DMS53 treated with DMSO at 0.1 percent for 48 hours (cell line): ENCODE measurements at regions not wholly inside any gene's neighbourhood (a gene's known extent, or its start where the extent isn't known, plus 50 kb on each side); places are given as distances from the start of the nearest gene placed in this dataset.

Experiments
- DNase-seq: peaks from one replicate; lab custom pipeline; 2025; ENCODE audit not compliant: unreplicated experiment; lab: John Stamatoyannopoulos, UW

DNA sequence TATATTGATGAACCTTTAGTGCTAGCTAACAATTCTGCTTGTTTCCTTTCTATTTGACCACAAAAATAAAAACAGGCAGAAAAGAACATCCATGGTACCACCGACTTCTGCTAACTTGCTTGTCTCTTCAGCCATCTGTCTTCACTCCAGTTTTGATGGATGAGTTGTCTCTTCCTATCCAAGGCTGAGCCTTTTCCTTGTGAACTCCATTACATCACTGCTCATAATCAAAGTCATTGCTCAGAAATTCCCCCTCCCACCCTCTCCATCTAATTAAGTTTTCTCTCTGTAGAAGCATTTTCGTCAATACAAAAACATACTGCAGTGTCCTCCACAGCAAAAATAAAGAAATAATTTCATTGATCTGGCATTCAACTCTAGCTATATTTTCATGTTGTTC is 184.4 kb downstream of the SPCS3 start:
- no peak for DNase-seq

DNA sequence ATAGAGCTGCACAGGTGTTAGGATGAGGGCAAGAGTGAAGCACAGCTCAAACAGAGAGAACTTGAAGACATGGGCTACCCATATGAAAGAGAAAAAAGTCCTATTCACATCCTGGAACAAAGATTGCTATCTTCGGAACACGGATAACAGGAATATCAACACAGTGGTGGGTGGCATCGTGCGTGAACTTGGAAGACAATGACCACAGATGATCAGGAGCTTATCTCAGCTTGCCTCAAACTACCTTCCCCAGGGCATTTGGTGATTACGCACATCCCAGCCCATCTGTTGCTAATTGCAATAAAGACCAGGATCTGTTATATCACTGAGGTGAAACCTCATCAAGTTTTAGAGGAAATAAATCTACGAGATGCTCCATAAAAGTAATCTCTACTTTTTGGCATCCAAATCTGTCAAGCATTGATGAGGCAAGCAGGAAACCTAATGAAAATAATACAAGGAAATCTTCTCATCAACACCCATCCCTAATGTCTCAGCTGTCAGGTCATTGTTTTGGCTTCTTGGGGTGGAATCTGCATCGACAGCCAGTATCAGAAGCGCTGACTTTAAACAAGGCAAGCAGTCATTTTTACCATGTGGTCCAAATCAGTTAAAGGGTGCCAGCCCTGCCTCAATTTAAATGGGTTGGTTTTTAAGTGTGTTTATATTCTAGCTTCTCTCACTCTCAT is 188.2 kb downstream of the SPCS3 start:
- DNase-seq, result no peak

DNA sequence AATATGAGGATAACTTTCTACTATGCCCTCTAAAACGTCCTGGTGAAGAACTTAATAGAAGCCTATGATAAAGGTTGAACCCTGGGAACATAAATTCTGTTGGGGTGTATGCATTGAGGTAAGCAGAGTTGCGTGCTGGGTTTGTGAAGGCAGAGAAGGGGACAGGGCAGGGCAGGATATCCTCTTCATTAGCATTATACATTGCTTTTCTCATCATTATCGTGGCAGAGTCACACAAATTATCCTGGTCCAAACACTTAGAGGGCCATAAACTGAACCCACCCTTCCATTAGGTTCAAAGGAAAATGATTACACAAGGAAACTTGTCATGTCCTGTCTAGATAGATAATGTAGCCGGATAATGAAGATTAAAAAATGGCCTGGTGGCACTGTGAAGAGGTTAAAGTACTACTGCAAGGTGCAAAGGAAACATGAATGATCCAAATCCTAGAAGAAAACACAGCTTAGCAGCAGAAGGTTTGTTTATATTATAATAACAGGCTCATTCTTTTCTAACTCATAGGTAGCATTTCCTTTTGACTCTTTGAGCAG is 189.1 kb downstream of the SPCS3 start:
- DNase-seq, result no peak

DNA sequence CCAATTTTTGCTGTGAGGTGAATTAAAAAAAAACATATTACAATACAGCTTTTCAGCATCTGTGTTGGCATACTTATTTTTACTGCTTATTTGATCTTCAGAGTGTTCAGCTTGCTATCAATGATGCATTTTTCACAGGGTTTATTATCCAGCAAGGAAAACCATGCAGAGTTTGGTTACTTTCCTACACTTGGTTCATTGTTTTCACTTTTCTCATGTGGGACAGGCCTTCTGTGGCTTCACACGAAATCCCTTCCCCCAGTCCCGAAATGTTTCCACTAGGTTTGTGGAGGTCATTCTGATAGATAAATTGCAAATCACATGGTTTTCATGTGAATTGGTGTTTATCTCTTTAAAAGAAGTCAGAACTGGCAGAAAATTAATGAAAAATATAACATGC is 205.8 kb downstream of the SPCS3 start:
- DNase-seq, result no peak

- DNase-seq, result no peak
Observed at GRCh38 chr4:176526704-176527103, 206.9 kb downstream of the SPCS3 start.

GRCh38 chr4:176529574-176529973 is 209.8 kb downstream of the SPCS3 start:
- DNase-seq, result no peak

- no peak for DNase-seq
Observed at GRCh38 chr4:176533159-176533558, 213.4 kb downstream of the SPCS3 start.

DNA sequence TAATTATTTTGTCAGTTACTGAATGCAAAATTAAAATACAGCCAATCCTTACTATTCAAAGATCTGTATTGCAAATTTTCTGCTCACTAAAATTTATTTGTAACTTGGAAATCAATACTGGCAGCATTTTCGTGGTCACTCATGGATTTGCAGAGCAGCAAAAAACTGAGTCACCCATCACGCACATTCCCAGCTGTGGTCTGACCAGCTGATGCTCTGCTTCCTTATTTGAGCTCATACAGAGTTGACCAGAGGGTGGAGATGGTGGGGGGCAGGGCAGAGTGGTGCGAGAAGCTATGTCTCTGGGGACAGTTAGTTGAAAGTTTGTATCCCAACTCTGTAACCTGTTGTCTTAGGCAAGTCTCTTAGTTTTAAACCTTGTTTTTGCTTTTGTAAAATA is 214.8 kb downstream of the SPCS3 start:
- no peak for DNase-seq

- DNase-seq, result no peak
Observed at GRCh38 chr4:176538217-176538925, 218.6 kb downstream of the SPCS3 start.

- DNase-seq, result no peak
Observed at GRCh38 chr4:176539091-176539784, 219.5 kb downstream of the SPCS3 start.

DNA sequence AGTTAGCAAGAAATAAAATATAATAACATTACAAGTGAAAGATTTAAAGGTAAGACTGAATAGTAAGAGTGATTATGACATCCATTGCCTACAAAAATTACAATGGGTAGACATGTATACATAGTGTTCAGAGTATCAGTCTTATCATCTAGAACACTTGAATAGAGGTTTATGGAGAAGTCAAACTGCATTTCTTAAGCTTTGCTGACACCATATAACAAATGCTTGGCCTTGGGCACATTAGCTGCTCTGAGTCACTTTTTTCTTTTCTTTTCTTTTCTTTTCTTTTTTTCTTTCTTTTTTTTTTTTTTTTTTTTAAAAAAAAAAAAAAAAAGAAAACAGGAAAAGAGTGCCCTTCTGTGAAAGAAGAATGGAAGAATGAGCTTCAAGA is 220.0 kb downstream of the SPCS3 start:
- no peak for DNase-seq

- DNase-seq, result no peak
Observed at GRCh38 chr4:176540814-176541213, 221.0 kb downstream of the SPCS3 start.

- DNase-seq, result no peak
Observed at GRCh38 chr4:176545872-176546271, 226.1 kb downstream of the SPCS3 start.

DNA sequence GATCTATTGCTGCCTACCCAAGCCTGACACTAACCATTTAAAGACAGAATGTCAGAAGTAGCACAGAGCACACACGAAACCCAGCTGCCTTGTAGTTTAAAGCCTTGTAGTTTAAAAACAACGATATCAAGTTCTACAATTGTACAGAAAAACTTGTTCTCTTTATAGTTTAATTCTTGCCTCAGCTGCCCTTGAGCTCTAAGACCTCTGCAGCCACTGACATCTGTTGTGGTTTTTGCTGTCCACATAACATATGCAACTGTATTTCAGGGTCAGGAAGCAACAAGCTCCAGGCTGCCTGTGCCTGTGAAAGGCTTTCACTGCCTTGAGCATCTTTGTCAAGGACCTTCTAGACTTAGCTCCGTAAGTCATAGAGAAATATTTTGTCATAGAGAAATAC is 227.2 kb downstream of the SPCS3 start:
- DNase-seq, result no peak

DNA sequence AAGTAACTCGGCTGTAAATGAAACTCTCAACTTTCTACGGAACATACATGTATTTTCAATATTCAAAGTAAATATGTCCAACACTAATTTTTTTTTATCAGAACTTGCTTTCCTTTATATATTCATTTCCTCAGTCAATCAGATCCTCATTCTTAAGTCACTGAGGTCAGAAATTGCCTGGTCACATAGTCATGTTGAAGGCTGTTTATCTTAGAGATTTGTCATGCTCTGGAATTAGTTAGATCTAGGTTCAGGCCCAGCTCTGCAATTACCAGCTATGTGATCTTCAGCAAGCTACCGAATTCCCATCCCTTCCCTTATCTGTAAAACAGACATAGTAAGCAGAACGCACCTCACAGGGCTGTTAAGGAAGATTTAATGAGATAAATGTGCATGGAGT is 228.8 kb downstream of the SPCS3 start:
- DNase-seq, result no peak

DNA sequence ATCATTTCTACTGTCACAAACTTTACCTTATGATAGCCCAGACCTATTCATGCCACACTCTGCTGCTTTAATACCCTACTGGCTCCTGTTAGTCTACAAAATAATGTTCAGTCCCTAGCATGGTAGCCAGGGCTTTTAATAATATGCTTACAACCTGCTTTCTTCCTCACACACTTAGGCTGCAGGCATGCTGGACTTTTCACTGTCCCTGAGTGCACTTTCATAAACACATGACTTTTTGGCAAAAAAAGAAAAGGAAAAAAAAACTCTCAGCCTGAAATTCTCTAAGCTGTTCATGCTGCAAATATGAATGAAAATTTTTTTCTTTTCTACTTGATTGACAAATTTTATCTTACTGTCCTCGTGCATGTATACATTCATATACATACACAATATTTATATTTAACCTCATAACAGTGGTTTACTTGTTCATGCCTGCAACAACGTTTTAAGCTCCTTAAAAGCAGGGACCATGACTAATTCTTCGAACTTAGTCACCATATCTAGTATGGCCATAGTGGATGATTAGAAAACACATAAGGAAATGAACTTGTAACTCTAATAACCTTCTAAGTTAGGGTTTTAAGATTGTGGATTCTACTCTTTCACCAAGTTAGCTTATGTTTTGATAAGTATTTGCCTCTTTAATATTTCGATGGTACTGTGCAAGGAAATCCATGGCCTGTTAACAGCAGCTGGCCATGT is 229.5 kb downstream of the SPCS3 start:
- DNase-seq, result no peak

- DNase-seq, result no peak
Observed at GRCh38 chr4:176558661-176559060, 234.1 kb downstream of the VEGFC start.

DNA sequence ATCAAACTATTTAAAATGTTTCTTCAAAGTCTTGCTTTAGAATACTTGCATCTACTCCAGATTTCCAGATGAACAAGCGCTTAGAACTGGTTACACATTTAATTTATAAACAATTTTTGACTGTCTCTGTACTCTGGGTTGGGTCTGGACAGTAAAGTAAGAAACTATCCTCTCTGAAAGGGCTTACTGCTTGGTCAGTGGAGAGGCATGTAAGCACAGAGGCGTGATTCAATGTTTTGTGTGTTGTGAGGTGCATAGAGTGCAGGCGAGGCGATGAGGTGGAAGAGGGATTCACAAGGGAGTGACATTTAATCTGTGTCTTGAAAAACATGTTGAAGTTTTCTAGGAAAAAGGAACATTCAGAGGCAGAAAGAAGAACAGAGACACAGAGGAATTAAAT is 231.4 kb downstream of the VEGFC start:
- no peak for DNase-seq

- no peak for DNase-seq
Observed at GRCh38 chr4:176563591-176563990, 229.1 kb downstream of the VEGFC start.

DNA sequence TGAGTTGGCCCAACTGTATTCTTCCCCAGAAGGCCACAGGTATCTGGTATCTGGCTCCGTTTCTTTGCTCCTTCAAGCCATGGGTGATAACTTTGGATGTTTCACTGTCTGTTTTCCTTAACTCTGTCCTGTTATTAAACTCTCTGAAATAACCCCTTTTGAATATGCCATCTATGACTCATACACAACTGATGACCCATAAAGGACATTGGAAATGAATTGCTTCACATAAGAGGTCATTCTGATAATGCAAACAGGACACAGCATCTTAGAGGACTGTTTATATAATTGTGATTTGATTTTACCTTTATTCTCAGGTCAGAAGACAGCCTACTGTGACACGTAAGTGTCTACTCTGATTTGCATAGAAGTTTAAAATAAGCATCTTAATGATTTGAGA is 227.7 kb downstream of the VEGFC start:
- DNase-seq, result peak; percentile 5

DNA sequence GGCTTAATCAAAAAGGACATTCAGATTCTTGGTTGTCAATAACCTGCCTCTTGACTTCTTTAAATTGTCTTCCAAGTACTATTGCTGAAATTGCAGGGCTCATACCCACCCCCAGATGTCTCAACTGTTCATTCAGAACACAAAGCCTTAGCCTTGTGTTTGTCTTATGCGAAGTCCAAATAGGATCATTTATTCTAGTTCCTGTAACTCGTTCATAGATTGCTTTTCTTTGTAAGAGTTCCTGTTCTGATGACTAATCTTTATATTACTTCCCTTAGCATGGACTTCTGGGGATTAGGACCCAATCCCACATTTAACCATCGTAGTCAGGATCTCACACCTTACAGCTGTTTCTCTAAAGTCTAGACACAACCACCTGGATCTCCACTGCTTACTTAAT is 226.0 kb downstream of the VEGFC start:
- no peak for DNase-seq
